Panc1 (cell line): ENCODE measurements at regions not wholly inside any gene's neighbourhood (a gene's known extent, or its start where the extent isn't known, plus 50 kb on each side); places are given as distances from the start of the nearest gene placed in this dataset.

Experiments used
- ATAC-seq: fragments of 200-7000 bp; cut with Tn5 transposase; 2 replicates; pipeline ENCODE4 v1.9.1; 2020; ENCODE audit warnings: mild to moderate bottlenecking, moderate library complexity
- BruUV-seq: library from RNA; stranded (reverse); fragments of 400-500 nt; replicated peaks from 2 replicates; lab custom pipeline; 2021; lab: Mats Ljungman, UMichigan
- CTCF ChIA-PET: fragments of 300-600 bp; sonication (Branson Sonifier 250); formaldehyde crosslinking; loops from one replicate; lab custom pipeline; 2022; ENCODE audit warnings: antibody characterized with exemption; lab: Charles Lee
- POLR2A ChIA-PET: fragments of 300-600 bp; sonication (Branson Sonifier 250); formaldehyde crosslinking; loops from one replicate; lab custom pipeline; 2022; ENCODE audit warnings: antibody characterized with exemption; lab: Charles Lee
- DNase-seq: peaks from one replicate; pipeline ENCODE4 v3.0.0-alpha.2; 2010; ENCODE audit warnings: low read depth, low spot score
- H3K27ac ChIP-seq: 2 replicates; pipeline ENCODE4 v1.5.1; 2011; ENCODE audit warnings: mild to moderate bottlenecking, low read length, inconsistent platforms
- H3K27me3 ChIP-seq: fragments of 200-500 bp; sonication (Bioruptor generic); 2 replicates; pipeline ENCODE4 v1.6.0; 2014; ENCODE audit warnings: low read length, inconsistent platforms; ENCODE audit not compliant: control insufficient read depth, insufficient read depth
- H3K36me3 ChIP-seq: fragments of 200-500 bp; sonication (Bioruptor generic); 2 replicates; pipeline ENCODE4 v1.5.1; 2014; ENCODE audit warnings: inconsistent platforms, mild to moderate bottlenecking, low read length, moderate library complexity; ENCODE audit not compliant: control insufficient read depth, insufficient read depth
- H3K4me1 ChIP-seq: 2 replicates; pipeline ENCODE4 v1.5.1; 2011; ENCODE audit warnings: inconsistent platforms, mild to moderate bottlenecking, low read length, moderate library complexity; ENCODE audit not compliant: control insufficient read depth, insufficient read depth
- H3K4me3 ChIP-seq, 2 experiments: 2 replicates each; pipeline ENCODE4 v1.5.1; 2011 to 2012; ENCODE audit warnings: low read depth in 2 of 2, low read length in 2 of 2, mild to moderate bottlenecking in 2 of 2, inconsistent platforms in 1 of 2, moderate library complexity in 1 of 2
- H3K9me3 ChIP-seq: fragments of 200-500 bp; sonication (Bioruptor generic); 2 replicates; pipeline ENCODE4 v1.5.1; 2014; ENCODE audit warnings: low read depth, mild to moderate bottlenecking, inconsistent platforms, low read length, moderate library complexity; ENCODE audit not compliant: control insufficient read depth, insufficient read depth
- CTCF ChIP-seq: fragments of 450-650 bp; IDR thresholded peaks from 2 replicates; pipeline ENCODE4 v1.5.1; 2017; ENCODE audit warnings: mild to moderate bottlenecking
- POLR2AphosphoS5 ChIP-seq: IDR thresholded peaks from 2 replicates; pipeline ENCODE4 v1.6.1; 2012; ENCODE audit warnings: mild to moderate bottlenecking, low read depth, low read length, moderate library complexity
- REST ChIP-seq, 2 experiments: IDR thresholded peaks; 2 replicates each; pipeline ENCODE4 v1.6.1; 2011 to 2012; ENCODE audit warnings: low read depth in 2 of 2, control low read depth in 1 of 2, low read length in 1 of 2, mild to moderate bottlenecking in 1 of 2, moderate library complexity in 1 of 2; ENCODE audit not compliant: insufficient read depth in 1 of 2
- SIN3A ChIP-seq: IDR thresholded peaks from 2 replicates; pipeline ENCODE4 v1.6.1; 2012; ENCODE audit warnings: low read depth, mild to moderate bottlenecking, low read length, moderate library complexity, borderline replicate concordance; ENCODE audit not compliant: insufficient read depth
- TCF7L2 ChIP-seq: IDR thresholded peaks from 2 replicates; pipeline ENCODE4 v1.6.1; 2011; ENCODE audit warnings: mild to moderate bottlenecking, low read depth, low read length, inconsistent platforms
- in situ Hi-C: cut with HindIII; loops from 2 replicates; pipeline ENCODE4 v1.10.0; 2016; ENCODE audit warnings: low sequenced_read_pairs, low pct_unique_long_range_greater_than_20kb
- intact Hi-C: fragments of 100-400 bp; cut with micrococcal nuclease; formaldehyde crosslinking; loops from one replicate; pipeline ENCODE4 v1.10.0; 2022; ENCODE audit not compliant: unreplicated experiment

GRCh38 chr3:59675495-59675894 lies 625.7 kb upstream of the CFAP20DC start:
- ATAC-seq (no peak), DNase-seq (no peak)
- no peaks in the 10 kb centered on the region for H3K36me3 ChIP-seq
- no TSS peak for BruUV-seq
- in situ Hi-C loops (no loop called here), intact Hi-C loops (no loop called here)
- ChIA-PET CTCF (no interaction called here), POLR2A (no interaction called here)
- H3K27ac ChIP-seq = no peak overlapping the region
- no peaks in the 10 kb centered on the region for H3K4me1 ChIP-seq
- H3K9me3 ChIP-seq = no peaks in the 10 kb centered on the region
- no peaks in the 10 kb centered on the region for H3K27me3 ChIP-seq
- no peak for TF ChIP-seq CTCF
- TF ChIP-seq REST (IDR thresholded peaks at IDR 0.05; ENCODE audit: insufficient read depth in 1 of 2, low read depth in 2 of 2, low read length in 1 of 2) = no peak
- TF ChIP-seq SIN3A = no peak
- no peak for TF ChIP-seq TCF7L2
- TF ChIP-seq POLR2AphosphoS5 = no peak
- H3K4me3 ChIP-seq = no peak overlapping the region

- H3K27me3 ChIP-seq = no peaks in the 10 kb centered on the region
- POLR2A ChIA-PET = no interaction called here
- no peak overlapping the region for H3K27ac ChIP-seq
- ATAC-seq (no peak), DNase-seq (no peak)
- CTCF ChIA-PET = interaction anchor here (0.6 kb wide), 1 partner anchor 683 kb away, joined by 3 read pairs; no protein-coding TSS in a partner anchor
- no peaks in the 10 kb centered on the region for H3K4me1 ChIP-seq
- H3K9me3 ChIP-seq = no peaks in the 10 kb centered on the region
- no peak for TF ChIP-seq TCF7L2
- no peak for TF ChIP-seq CTCF
- TF ChIP-seq SIN3A = no peak
- no peak for TF ChIP-seq POLR2AphosphoS5
- no peak for TF ChIP-seq REST (IDR thresholded peaks at IDR 0.05; ENCODE audit: insufficient read depth in 1 of 2, low read depth in 2 of 2, low read length in 1 of 2)
- intact Hi-C loops (no loop called here), in situ Hi-C loops (no loop called here)
- no peaks in the 10 kb centered on the region for H3K36me3 ChIP-seq
- H3K4me3 ChIP-seq = no peak overlapping the region
- no TSS peak for BruUV-seq
Measured at GRCh38 chr3:59663076-59663850, 613.4 kb upstream of the CFAP20DC start.
